Omental fat pad (tissue), 3 donors: ENCODE measurements at regions not wholly inside any gene's neighbourhood (a gene's known extent, or its start where the extent isn't known, plus 50 kb on each side); places are given as distances from the start of the nearest gene placed in this dataset.
A peak's percentile ranks its signal among the peaks of the same experiment; 100 is the strongest.

Experiments used
- ATAC-seq: fragments of 150-250 bp; one replicate; pipeline ENCODE4 v1.9.1; 2016; ENCODE audit warnings: mild to moderate bottlenecking, moderate library complexity; ENCODE audit not compliant: low FRiP score
- DNase-seq: peaks from one replicate; pipeline ENCODE4 v3.0.0-alpha.2; 2019; ENCODE audit warnings: low spot score
- CTCF ChIP-seq, 3 donors: fragments of 450-650 bp; IDR thresholded peaks; one replicate each; pipeline ENCODE4 v1.5.1; 2016 to 2017; ENCODE audit warnings: antibody characterized with exemption in 3 of 3, mild to moderate bottlenecking in 3 of 3, moderate library complexity in 2 of 3

DNA sequence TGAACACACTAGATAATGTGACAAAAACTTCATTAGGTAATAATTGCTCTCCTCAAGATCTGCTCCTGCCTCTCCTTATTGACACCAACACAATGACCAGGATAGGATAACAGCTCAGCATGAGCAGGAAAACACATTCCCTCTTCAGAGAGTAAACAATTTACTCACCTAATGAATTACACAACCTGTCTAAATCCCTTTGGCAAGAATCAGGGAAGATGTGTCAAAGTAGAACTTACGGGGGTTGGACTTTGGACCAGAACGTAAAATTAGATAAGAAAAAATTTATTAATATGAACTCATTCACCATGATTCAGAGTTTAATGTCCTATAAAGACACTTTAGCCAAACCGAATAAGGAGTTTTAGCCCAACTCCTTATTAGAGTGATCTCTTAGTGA lies 512.2 kb downstream of the SATB2 start:
- no peak for TF ChIP-seq CTCF (IDR thresholded peaks at IDR 0.05)
- DNase-seq (no peak), ATAC-seq (peak; percentile 76)

DNA sequence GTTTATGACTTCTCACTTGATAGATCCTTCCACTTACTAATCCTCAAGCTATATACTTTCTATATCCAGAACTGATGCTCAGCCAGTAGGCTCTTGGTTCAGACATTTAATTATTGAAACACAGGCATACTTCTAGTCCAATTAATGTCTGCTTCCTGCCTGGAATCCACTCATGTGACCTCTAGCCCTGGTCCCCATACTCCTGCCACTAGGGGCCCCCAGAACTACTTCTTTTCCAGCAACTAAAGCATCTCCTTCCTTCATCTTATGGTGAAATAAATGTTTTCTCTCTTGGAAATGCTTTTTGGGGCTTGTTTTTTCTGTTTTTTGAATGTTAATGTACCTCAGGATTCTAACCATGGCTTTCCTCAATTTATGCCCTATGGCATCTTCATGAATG lies 527.6 kb downstream of the SATB2 start:
- DNase-seq (no peak), ATAC-seq (no peak)
- TF ChIP-seq CTCF (IDR thresholded peaks at IDR 0.05): no peak

- DNase-seq (no peak), ATAC-seq (no peak)
- no peak for TF ChIP-seq CTCF (IDR thresholded peaks at IDR 0.05)
Observed at GRCh38 chr2:198928026-198928425, 529.7 kb downstream of the SATB2 start.

DNA sequence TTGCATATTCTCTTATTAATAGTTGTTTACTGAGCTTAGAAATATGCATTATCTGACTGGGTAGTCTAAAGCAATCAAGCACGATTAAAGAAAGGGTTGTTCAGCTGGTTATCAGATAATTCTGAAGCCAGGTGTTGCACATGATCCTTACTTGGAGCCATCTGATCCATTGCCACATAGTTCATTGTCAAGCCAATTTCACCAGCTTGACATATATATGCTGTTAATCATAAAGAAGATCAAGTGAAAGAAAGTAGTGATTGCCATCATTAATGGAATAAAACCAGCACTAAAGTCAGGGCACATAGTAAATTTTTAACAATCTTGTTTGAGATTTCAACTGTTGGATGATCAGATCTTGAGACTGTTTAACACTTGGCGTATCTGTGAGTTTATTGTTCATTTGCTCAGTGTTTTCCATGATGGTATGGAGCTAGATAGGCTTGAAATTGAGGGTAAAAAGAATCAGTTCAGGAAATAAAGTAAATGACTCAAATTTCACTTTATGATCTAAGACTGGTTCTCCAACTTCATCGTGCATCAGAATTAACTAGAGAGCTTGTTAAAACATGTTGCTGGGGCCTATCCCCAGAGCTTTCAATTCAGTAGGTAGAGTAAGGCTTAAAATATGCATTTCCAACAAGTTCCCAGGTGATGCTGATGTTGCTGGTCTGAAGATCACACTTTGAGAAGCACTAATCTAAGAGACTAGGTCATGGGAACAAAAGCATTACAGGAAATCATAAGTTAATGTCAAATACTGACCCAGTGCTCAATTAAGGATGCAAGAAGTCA lies 539.6 kb downstream of the SATB2 start:
- no peak for ATAC-seq
- TF ChIP-seq CTCF (IDR thresholded peaks at IDR 0.05): no peak
- DNase-seq: no peak

DNA sequence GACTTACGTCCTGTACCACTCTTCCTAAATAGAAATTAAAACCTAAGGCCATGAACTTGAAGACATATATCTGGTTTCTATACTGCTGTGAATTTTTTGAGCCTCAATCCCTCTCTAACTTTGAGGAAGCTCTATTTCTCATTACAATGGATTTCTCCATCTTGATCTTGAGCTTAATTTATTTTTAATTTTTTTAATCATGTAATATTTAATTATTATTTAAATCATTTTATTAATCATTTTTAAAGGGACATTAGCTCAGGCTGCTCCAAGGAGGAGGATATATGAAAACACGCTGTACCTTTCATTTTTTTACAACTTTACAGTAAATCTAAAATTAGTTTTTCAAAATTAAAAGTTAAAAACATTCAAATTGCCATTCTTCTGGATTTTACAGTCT lies 540.5 kb downstream of the SATB2 start:
- TF ChIP-seq CTCF (IDR thresholded peaks at IDR 0.05): no peak
- DNase-seq: no peak
- ATAC-seq: no peak

DNA sequence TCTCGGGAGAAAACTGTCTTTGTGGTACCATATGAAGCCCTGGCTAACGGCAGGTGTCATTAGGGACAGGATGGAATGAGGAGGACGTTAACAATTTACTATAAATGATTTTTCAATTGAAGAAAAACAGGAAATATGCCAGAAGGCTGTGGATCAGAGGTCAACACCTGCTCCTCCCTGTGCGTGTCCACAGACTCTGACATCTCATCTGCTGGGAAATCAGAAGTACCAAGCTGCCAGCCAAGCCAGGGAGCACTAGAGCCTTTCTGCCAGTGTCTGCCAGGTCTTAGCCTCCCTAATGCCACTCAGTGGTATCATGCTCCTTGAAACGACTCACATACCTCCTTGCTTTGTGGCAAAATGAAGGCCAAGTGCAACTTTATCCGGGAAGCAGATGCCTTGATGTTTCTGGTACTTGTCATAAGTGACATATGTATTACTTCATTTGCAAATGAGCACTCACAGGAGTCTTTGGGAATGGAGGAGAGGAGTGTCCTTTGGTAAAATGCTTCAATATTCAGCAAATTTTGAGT lies 541.1 kb downstream of the SATB2 start:
- no peak for TF ChIP-seq CTCF (IDR thresholded peaks at IDR 0.05)
- ATAC-seq: no peak

More for the DNA sequence above, 541.1 kb downstream of the SATB2 start:
- DNase-seq: no peak
